Keratinocyte (primary cell): ENCODE measurements at regions not wholly inside any gene's neighbourhood (a gene's known extent, or its start where the extent isn't known, plus 50 kb on each side); places are given as distances from the start of the nearest gene placed in this dataset.

Source experiments
- DNase-seq: peaks from one replicate; pipeline ENCODE4 v3.0.0-alpha.2; 2011; ENCODE audit warnings: low read depth, missing footprints, low spot score
- FAIRE-seq: peaks from 2 replicates; lab custom pipeline; 2011; peaks lifted over from hg19 to GRCh38; lab: Jason Lieb, UNC
- H2AFZ ChIP-seq: 2 replicates; pipeline ENCODE4 v1.6.0; 2012; ENCODE audit warnings: low read length, control low read depth, inconsistent platforms; ENCODE audit not compliant: control insufficient read depth
- H3K27ac ChIP-seq: 2 replicates; pipeline ENCODE4 v1.5.1; 2011; ENCODE audit warnings: low read length; ENCODE audit not compliant: control insufficient read depth, insufficient read depth
- H3K27me3 ChIP-seq: 3 replicates; pipeline ENCODE4 v1.6.0; 2011; ENCODE audit warnings: low read length; ENCODE audit not compliant: control insufficient read depth, insufficient read depth; ENCODE audit errors: extremely low read depth
- H3K36me3 ChIP-seq, 2 experiments: 2 replicates in 1 of 2; 3 replicates in 1 of 2; pipeline ENCODE4 v1.5.1; 2011; ENCODE audit warnings: low read length in 2 of 2, mild to moderate bottlenecking in 1 of 2; ENCODE audit not compliant: control insufficient read depth in 2 of 2, insufficient read depth in 2 of 2; ENCODE audit errors: extremely low read depth in 1 of 2
- H3K4me1 ChIP-seq: 3 replicates; pipeline ENCODE4 v1.5.1; 2011; ENCODE audit warnings: low read length; ENCODE audit not compliant: control insufficient read depth, insufficient read depth; ENCODE audit errors: extremely low read depth
- H3K4me2 ChIP-seq: 3 replicates; pipeline ENCODE4 v1.6.0; 2011; ENCODE audit warnings: low read depth, low read length; ENCODE audit not compliant: control insufficient read depth, insufficient read depth; ENCODE audit errors: extremely low read depth
- H3K4me3 ChIP-seq, 3 experiments: fragments of 200-600 bp in 1 of 3; sonication (generic) in 1 of 3; 2 replicates in 2 of 3; 3 replicates in 1 of 3; pipeline ENCODE4 v1.5.1; 2011 to 2016; ENCODE audit warnings: low read length in 3 of 3, mild to moderate bottlenecking in 3 of 3, control low read depth in 2 of 3, inconsistent platforms in 1 of 3, low read depth in 1 of 3, mixed read lengths in 1 of 3, mixed run types in 1 of 3, moderate library complexity in 1 of 3; ENCODE audit not compliant: control insufficient read depth in 2 of 3, insufficient read depth in 2 of 3; ENCODE audit errors: extremely low read depth in 1 of 3
- H3K79me2 ChIP-seq: 2 replicates; pipeline ENCODE4 v1.6.0; 2012; ENCODE audit warnings: low read length; ENCODE audit not compliant: control insufficient read depth, insufficient read depth
- H3K9ac ChIP-seq: 3 replicates; pipeline ENCODE4 v1.6.0; 2011; ENCODE audit warnings: low read length; ENCODE audit not compliant: control insufficient read depth, insufficient read depth; ENCODE audit errors: extremely low read depth
- H3K9me1 ChIP-seq: 3 replicates; pipeline ENCODE4 v1.6.0; 2011; ENCODE audit warnings: low read length; ENCODE audit not compliant: control insufficient read depth, insufficient read depth; ENCODE audit errors: extremely low read depth
- H3K9me3 ChIP-seq: 2 replicates; pipeline ENCODE4 v1.5.1; 2012; ENCODE audit warnings: low read depth, low read length; ENCODE audit not compliant: control insufficient read depth
- H4K20me1 ChIP-seq: 3 replicates; pipeline ENCODE4 v1.6.0; 2011; ENCODE audit warnings: low read length; ENCODE audit not compliant: control insufficient read depth, insufficient read depth; ENCODE audit errors: extremely low read depth
- CTCF ChIP-seq, 3 experiments: IDR thresholded peaks in 1 of 3; conservative IDR thresholded peaks in 1 of 3; optimal IDR thresholded peaks in 1 of 3; 2 replicates in 2 of 3; 3 replicates in 1 of 3; pipeline versions ENCODE3 to v1.5.1; 2011; ENCODE audit warnings: low read length in 3 of 3, mild to moderate bottlenecking in 3 of 3, moderate library complexity in 2 of 3, control low read depth in 1 of 3, inconsistent platforms in 1 of 3; ENCODE audit not compliant: insufficient read depth in 2 of 3; ENCODE audit errors: extremely low read depth in 1 of 3
- EZH2 ChIP-seq: IDR thresholded peaks from one replicate; pipeline ENCODE4 v1.6.1; 2012; ENCODE audit warnings: inconsistent platforms, mild to moderate bottlenecking, low read length, moderate library complexity
- dilution Hi-C: fragments of 300-500 bp; cut with MboI; formaldehyde crosslinking; loops from one replicate; pipeline ENCODE4 v1.7.0; 2020; ENCODE audit warnings: low sequenced_read_pairs; ENCODE audit not compliant: extremely low pct_ligation_motif_present

- H3K9me1 ChIP-seq, result no peaks in the 10 kb centered on the region
- no peak overlapping the region for H3K27ac ChIP-seq
- no peaks in the 10 kb centered on the region for H3K36me3 ChIP-seq
- FAIRE-seq (no peak), DNase-seq (no peak)
- no peaks in the 10 kb centered on the region for H3K4me1 ChIP-seq
- no peak overlapping the region for H3K9ac ChIP-seq
- H3K4me3 ChIP-seq, result no peak overlapping the region
- no peak for TF ChIP-seq EZH2
- TF ChIP-seq CTCF (optimal IDR thresholded peaks at IDR 0.05 in 1 of 3, IDR thresholded peaks at IDR 0.05 in 1 of 3, conservative IDR thresholded peaks at IDR 0.05 in 1 of 3; ENCODE audit: extremely low read depth in 1 of 3, insufficient read depth in 2 of 3, low read length in 3 of 3), result no peak
- H2AFZ ChIP-seq, result no peak overlapping the region
- H4K20me1 ChIP-seq, result no peaks in the 10 kb centered on the region
- dilution Hi-C loops, result no loop called here
- no peaks in the 10 kb centered on the region for H3K27me3 ChIP-seq
- no peaks in the 10 kb centered on the region for H3K79me2 ChIP-seq
- H3K9me3 ChIP-seq, result no peaks in the 10 kb centered on the region
- no peak overlapping the region for H3K4me2 ChIP-seq
Observed at GRCh38 chr6:160804639-160805038, 102.6 kb downstream of the PLG start.

GRCh38 chr6:160808263-160808662, 106.2 kb downstream of the PLG start:
- no peaks in the 10 kb centered on the region for H3K27me3 ChIP-seq
- no peak overlapping the region for H2AFZ ChIP-seq
- no peak overlapping the region for H3K4me2 ChIP-seq
- no peaks in the 10 kb centered on the region for H3K4me1 ChIP-seq
- FAIRE-seq, result peak; percentile 5
- H3K79me2 ChIP-seq, result no peaks in the 10 kb centered on the region
- dilution Hi-C loops, result no loop called here
- H3K9me3 ChIP-seq, result no peaks in the 10 kb centered on the region
- no peaks in the 10 kb centered on the region for H3K36me3 ChIP-seq
- H3K9ac ChIP-seq, result no peak overlapping the region
- H3K27ac ChIP-seq, result no peak overlapping the region
- TF ChIP-seq EZH2 (no peak), CTCF (optimal IDR thresholded peaks at IDR 0.05 in 1 of 3, IDR thresholded peaks at IDR 0.05 in 1 of 3, conservative IDR thresholded peaks at IDR 0.05 in 1 of 3; ENCODE audit: extremely low read depth in 1 of 3, insufficient read depth in 2 of 3, low read length in 3 of 3) (no peak)
- H3K4me3 ChIP-seq, result no peak overlapping the region
- DNase-seq, result no peak
- H3K9me1 ChIP-seq, result no peaks in the 10 kb centered on the region
- no peaks in the 10 kb centered on the region for H4K20me1 ChIP-seq
